T-helper 1 cell (primary cell): ENCODE measurements at regions not wholly inside any gene's neighbourhood (a gene's known extent, or its start where the extent isn't known, plus 50 kb on each side); places are given as distances from the start of the nearest gene placed in this dataset.

Source experiments
- DNase-seq, 5 donors: peaks; one replicate each; pipeline ENCODE4 v3.0.0-alpha.2; 2012 to 2020

DNA sequence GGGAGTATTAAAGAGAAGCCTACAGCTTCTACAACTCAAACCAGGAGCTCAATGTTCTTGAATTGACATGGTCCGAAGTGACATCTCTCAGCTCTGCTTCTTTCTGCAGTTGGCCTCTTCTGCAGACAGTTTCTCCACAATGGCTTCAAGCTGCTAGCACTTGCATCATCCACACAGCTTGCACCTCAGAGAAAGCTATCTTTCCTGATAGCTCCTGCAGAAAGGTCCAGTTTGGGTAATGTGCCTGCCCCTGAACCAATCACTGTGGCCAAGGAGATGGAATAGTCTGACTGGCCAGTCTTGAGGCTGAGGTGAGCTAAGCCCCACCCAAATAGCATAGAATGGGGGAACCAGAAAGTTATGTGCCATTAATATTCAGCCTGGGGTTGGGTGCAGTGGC lies 95.8 kb upstream of the ABCA1 start:
- DNase-seq = no peak

- no peak for DNase-seq
Observed at GRCh38 chr9:105024529-105024928, 96.6 kb upstream of the ABCA1 start.

DNA sequence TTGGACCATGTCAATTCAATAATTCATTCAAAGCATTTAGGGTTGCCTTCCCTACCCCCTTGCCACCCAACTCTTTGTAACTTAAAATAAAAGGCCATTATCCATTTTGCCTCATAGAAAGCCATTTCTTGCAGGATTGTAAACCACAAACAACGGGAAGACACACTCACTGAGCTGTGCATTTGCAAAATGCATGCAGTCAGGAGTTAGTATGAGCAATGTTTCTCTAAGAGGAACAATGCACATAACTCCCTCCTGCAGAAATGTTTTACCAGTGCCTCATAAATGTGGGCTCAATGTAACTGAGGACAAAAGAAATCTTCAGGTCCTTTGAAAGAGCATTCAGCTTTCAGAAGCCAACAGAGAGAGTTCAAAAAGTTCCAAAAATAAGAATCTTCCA lies 98.5 kb upstream of the ABCA1 start:
- no peak for DNase-seq

- no peak for DNase-seq
Observed at GRCh38 chr9:105027084-105027483, 99.1 kb upstream of the ABCA1 start.

GRCh38 chr9:105030285-105030684 lies 102.3 kb upstream of the ABCA1 start:
- no peak for DNase-seq

DNA sequence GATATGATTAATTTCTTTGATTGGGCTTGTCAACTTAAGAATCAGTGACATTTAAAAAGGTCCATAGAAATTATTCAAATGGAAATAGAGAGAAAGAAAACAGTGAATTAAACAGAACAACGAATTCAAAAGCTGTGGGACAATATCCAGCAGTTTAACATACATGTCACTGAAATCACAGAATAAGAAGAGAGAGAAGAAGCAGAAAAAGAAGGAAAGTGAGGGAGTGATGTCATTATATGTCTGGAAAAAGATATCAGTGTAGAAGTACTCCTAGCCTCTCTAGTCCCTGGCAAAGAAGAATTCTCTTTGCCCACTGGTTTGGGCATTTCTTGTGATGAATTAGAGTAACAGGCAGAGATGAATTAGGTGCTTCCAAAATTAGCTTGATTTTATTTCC lies 109.2 kb upstream of the ABCA1 start:
- no peak for DNase-seq

DNA sequence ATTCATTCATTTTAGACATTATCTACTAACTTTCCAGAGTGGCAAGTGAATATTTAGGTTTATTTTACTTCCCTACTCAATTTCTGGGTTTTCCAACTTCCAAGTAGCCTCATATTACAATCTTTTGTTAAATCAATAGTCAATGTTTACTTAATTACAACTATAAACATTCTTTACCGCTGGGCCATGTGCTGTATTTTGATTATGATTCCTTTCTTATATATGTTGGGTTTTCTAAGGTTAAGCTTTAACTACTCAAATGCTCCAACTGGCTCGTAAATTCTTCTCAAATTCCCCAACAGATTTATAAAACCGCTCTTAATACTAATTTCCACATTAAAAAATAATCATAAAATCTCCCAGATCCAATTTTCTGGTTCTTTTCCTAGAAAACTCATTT lies 110.1 kb upstream of the ABCA1 start:
- no peak for DNase-seq

- DNase-seq = no peak
Observed at GRCh38 chr9:105039175-105039799, 111.3 kb upstream of the ABCA1 start.

- no peak for DNase-seq
Observed at GRCh38 chr9:105043370-105043936, 115.5 kb upstream of the ABCA1 start.

- no peak for DNase-seq
Observed at GRCh38 chr9:105044518-105044917, 116.6 kb upstream of the ABCA1 start.

DNA sequence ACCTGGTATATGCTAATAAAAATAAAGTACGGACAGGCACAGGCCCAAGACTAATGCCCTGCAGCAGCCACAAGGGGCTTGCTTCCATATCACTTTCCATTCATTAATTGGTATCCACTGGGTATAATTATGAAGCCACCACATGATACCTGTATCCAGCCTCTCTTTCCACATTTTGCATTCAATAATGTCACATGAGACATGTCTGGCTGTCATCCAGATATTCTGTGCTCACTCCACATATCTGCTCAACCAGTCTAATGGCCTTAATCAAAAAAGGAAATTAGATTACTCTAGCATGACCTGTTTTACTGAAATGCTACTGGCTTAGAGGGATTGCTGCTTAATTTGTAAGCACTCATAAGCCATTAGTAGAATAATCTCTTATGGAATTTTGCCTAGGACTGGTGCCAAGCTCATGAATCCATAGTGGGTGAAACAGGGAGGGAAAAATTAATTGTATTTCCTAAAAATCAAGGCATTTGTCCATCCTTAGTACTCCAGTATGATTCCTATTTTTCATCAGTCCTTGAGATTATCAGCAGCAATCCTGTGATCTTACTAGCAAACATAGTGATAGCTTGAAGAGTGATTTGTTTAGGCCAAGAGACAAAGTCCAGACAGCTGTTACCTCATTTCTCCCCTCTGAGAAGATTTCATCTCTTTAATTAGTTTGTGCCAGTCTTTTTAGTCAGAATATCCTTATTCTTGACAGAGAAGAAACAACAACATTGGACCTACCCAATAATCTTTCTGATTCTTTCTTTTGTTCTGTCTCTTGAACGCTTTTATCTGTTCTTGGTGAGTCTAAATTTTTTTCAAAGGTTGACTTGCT lies 119.2 kb upstream of the ABCA1 start:
- no peak for DNase-seq

- no peak for DNase-seq
Observed at GRCh38 chr9:105047742-105048041, 119.7 kb upstream of the ABCA1 start.

GRCh38 chr9:105048331-105048730 lies 120.4 kb upstream of the ABCA1 start:
- DNase-seq = no peak

DNA sequence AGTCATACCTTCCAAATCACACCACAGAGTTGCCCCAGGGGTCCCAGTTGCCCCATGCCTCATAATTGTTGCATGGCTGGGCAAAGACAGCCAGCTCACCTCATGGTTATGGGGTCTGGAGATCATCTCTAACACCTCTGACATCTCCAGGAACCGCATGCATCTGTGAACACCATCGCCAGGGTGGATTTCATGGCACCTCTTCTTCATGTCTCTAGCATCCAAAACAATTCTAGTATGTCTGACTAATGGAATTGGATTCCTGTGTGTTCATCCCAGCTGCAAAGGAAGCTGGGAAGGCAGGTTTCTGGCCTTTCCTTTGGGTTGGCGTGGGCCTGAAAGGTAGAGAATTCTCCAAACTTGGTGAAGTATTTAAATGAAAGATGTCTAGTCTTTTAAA lies 122.3 kb upstream of the ABCA1 start:
- no peak for DNase-seq

DNA sequence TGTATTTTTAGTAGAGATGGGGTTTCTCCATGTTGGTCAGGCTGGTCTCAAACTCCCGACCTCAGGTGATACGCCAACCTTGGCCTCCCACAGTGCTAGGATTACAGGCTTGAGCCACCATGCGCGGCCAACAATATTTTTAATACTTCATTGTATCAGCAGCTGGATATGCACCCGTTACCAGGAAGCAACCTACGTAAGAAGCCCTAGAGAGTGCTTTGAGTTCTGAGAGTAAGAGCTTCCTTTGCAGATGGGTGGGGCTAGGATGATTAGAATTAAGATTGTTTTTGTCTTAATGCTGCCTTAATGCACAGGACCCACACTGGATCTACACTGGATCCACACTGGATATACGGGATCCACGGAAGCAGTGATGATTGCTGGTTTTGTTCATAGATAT lies 123.9 kb upstream of the ABCA1 start:
- peak in 1 of 5 donors; percentile 70 for DNase-seq

DNA sequence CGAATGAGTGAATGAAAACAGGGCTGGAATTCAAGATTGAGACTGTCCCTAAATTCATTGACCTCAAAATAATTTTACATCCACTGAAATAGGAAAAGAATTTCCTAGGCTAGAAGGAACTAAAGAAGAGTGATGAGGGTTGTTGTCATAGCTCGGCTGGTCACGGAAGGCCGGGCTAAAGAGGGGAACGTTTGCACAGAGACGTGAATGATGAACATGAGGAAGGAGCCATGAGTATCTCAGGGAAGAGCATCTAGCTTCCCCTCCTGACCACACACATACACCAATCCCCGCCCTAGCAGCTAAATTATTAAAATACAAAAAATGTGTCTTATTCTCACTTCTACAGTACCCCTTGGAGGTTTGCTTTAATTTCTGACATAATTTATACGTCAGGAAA lies 124.4 kb upstream of the ABCA1 start:
- no peak for DNase-seq

- peak in 1 of 5 donors; percentile 71 for DNase-seq
Observed at GRCh38 chr9:105053209-105053652, 125.3 kb upstream of the ABCA1 start.

- DNase-seq = no peak
Observed at GRCh38 chr9:105054491-105054890, 126.5 kb upstream of the ABCA1 start.

DNA sequence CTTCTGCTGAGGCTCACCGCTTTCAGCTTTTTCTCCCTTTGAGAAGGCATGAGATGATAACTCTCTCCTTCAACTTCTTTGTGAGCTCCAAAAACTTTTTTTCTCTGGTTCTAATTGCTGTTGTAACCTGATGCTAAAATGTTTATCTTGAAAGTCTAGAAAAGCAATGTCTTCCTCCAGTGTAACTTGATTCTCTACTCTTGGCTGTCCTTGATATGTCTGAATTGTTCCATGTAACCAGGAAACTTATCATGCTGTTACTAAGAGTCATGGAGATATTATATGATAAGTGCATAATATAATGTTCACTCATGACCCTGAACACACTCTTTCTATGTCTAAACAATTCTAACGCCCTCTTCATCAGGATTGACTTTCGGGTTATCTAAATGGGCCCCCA lies 128.0 kb upstream of the ABCA1 start:
- no peak for DNase-seq

DNA sequence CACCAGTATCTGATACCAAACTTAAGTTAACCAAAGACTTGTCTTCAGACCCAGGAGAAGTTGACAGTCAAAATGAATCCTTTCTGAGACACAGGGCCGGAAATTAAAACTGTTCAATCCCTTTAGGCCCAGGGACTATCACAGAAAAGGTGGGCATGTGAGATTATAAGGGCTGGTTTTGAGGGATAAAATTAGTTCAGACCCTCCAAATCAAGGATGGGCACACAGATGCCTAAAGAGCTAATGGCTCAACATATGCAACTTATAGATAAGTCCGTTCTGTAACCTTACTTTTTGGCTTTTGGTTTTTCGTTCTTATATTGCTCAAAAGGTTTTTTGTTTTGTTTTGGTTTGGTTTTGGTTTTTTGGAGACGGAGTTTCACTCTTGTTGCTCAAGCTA lies 129.6 kb upstream of the ABCA1 start:
- no peak for DNase-seq

- DNase-seq = no peak
Observed at GRCh38 chr9:105059252-105059651, 131.3 kb upstream of the ABCA1 start.

DNA sequence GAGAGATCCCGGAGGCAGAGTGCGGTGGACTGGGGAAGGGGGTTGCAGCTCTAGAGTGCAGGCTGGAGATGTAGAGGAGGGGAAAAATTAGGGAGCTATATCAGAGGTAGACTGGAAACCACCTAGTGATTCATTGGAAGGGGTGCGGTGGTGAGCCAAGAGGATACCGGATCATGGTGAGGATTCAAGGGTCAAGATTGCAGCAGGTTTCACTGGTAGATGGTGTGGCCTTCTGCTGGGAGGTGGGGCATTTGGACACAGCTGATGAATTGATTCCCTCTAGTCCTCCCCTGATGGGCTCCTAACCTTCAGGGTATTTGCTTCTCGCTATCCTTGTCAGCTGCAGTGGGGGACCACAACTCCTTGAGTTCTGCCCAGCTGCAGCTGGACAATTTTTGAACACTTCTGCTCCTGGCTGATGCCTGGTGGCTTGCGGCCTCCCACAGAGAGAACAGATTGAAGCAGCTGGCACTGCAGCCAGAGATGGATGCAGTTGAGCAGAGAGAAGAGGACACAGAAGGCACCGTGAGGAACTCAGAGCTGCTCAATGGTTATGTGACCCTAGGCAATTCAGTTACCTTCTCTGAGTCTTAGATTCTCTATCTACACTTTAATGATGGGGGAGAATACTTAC lies 134.4 kb upstream of the ABCA1 start:
- no peak for DNase-seq

DNA sequence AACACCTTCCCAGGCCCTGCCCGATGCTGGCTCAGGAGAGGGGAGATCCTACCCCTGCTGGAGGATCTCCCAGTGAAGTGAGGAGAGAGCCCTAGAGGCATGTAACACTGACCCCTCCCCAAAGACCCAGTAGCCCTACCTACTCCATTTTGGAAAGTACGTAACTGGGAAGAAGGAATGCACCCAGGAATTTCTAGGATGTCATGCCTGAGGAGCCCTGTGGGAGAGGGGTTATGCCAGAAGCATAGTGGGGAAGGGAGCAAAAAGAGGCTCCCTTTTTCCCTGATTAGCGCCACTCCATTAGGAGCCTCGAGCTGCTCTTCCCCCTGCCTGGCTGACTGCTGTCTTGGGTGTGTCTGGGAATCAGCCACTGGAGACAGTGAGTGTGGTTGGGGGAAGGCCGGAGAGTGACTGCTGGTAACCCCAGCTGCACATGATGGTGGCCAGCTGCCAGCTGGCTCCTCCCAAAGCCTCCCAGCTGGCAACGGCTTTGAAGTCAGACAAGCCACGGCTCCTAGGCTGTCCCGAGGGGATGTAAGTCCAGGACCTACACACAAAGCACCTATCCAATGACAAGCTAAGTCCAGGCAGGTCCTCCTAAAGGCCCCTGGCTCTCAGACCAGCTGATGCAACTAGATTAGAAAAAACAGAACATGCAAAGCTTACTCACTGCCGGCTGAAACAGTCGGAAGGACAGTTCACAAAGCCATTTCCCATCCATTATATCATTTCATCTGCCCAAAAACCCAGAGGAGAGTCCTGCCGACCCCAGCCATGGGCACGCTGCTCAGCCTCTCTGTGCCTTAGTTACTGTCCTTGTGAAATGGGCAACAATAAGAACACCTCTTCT lies 136.5 kb upstream of the ABCA1 start:
- DNase-seq = no peak
